ENCODE measurements at regions not wholly inside any gene's neighbourhood (a gene's known extent, or its start where the extent isn't known, plus 50 kb on each side); places are given as distances from the start of the nearest gene placed in this dataset.
A peak's percentile ranks its signal among the peaks of the same experiment; 100 is the strongest.

DNA sequence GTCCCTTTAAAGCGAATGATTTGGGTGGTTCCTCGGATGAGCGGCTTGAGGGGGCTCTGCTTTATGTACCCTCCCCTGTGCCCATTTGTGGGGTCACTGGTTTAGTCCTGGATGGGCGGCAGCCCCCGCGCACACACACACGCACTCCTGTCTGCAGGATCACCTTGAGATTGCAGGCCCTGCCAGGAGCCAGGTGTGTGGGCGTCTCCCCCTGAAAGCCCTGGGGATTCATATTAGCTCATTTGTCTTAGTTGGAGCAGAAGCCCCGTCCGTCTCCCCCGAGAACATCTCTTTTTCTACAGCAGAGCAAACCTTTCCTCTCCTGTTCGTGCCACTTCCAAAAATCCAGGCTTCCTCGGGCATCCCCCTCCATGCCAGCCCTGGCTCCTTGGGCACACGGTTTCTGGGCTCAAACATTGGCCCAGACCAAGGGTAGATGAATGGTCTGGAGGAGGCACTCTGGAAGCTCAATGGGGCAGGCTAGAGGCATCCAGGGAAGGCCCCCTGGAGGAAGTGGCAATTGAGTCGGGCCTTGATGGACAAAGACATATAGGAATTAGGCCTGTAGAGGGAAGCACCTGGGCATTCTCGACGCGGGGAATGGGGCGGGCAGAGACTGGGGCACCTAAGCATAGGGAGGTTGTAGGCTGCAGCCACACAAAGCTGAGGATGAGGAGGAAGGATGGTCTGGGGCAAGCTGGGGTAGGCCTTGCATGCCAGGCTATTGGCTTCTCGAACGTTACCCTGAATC lies 218.5 kb upstream of the GSE1 start:
- Histone ChIP-seq H4K8ac (replicated peaks; ENCODE audit: insufficient read length, low read depth, low read length) (no peak overlapping the region), H3K4me2 (ENCODE audit: insufficient read depth, insufficient read length, low read length) (no peak overlapping the region), H3K4ac (ENCODE audit: low read depth, low read length) (no peak overlapping the region), H2BK12ac (ENCODE audit: insufficient read length, low read depth, low read length) (no peak overlapping the region), H2AFZ (ENCODE audit: low read length) (no peak overlapping the region), H3K18ac (ENCODE audit: insufficient read length, low read depth, low read length) (no peak overlapping the region), H3K27ac (ENCODE audit: insufficient read length, low read depth, low read length) (no peak overlapping the region), H2BK120ac (ENCODE audit: low read depth, low read length, poor library complexity, severe bottlenecking) (no peak overlapping the region), H3K79me1 (ENCODE audit: insufficient read depth, low read depth, low read length, poor library complexity, severe bottlenecking) (no peaks in the 10 kb centered on the region), H3K79me2 (ENCODE audit: insufficient read depth, low read length) (no peaks in the 10 kb centered on the region), H4K91ac (ENCODE audit: insufficient read length, low read depth, low read length) (no peak overlapping the region), H2AK5ac (ENCODE audit: insufficient read length, low read length) (no peak overlapping the region), H4K20me1 (ENCODE audit: control insufficient read depth, insufficient read depth, insufficient read length) (no peaks in the 10 kb centered on the region), H3T11ph (ENCODE audit: low read length) (no peak overlapping the region), H3K9ac (ENCODE audit: extremely low read depth, insufficient read length, low read length) (no peak overlapping the region), H3K56ac (ENCODE audit: insufficient read length, low read depth, low read length) (no peak overlapping the region), H2BK15ac (ENCODE audit: low read depth, low read length) (no peak overlapping the region), H3K4me1 (ENCODE audit: insufficient read depth, low read length) (peaks cover 9% of the 10 kb centered on the region; the same call in 1 of the 2 replicates), H2BK20ac (ENCODE audit: low read depth, low read length, poor library complexity, severe bottlenecking) (no peak overlapping the region), H3K23ac (ENCODE audit: insufficient read length, low read depth, low read length) (no peak overlapping the region), H3K23me2 (ENCODE audit: insufficient read length, low read depth, low read length, poor library complexity, severe bottlenecking) (no peaks in the 10 kb centered on the region), H2BK5ac (ENCODE audit: insufficient read length, low read length) (no peak overlapping the region), H3K9me3 (ENCODE audit: control insufficient read depth, low read depth, low read length) (no peaks in the 10 kb centered on the region), H4K5ac (ENCODE audit: insufficient read length, low read depth, low read length) (no peak overlapping the region), H3K14ac (ENCODE audit: insufficient read depth, low read length) (no peak overlapping the region), H3K27me3 (ENCODE audit: insufficient read depth, low read length) (no peaks in the 10 kb centered on the region)
- peaks cover 36% of the 10 kb centered on the region in 2 experiments for H3K4me1 Mint-ChIP-seq
- no peak for DNase-seq
- H3K27me3 Mint-ChIP-seq (ENCODE audit: low read depth): peaks cover 12% of the 10 kb centered on the region
- no peaks in the 10 kb centered on the region; a peak in 1 of 7 replicates for H3K36me3 Mint-ChIP-seq (ENCODE audit: insufficient read depth in 1 of 3, low read depth in 3 of 3)
- H3K27ac Mint-ChIP-seq: peak overlapping the region in 1 of 3 experiments; percentile 44; a peak in 1 of 7 replicates
- H3K9me3 Mint-ChIP-seq: no peaks in the 10 kb centered on the region
- TF ChIP-seq, protein P1, sequence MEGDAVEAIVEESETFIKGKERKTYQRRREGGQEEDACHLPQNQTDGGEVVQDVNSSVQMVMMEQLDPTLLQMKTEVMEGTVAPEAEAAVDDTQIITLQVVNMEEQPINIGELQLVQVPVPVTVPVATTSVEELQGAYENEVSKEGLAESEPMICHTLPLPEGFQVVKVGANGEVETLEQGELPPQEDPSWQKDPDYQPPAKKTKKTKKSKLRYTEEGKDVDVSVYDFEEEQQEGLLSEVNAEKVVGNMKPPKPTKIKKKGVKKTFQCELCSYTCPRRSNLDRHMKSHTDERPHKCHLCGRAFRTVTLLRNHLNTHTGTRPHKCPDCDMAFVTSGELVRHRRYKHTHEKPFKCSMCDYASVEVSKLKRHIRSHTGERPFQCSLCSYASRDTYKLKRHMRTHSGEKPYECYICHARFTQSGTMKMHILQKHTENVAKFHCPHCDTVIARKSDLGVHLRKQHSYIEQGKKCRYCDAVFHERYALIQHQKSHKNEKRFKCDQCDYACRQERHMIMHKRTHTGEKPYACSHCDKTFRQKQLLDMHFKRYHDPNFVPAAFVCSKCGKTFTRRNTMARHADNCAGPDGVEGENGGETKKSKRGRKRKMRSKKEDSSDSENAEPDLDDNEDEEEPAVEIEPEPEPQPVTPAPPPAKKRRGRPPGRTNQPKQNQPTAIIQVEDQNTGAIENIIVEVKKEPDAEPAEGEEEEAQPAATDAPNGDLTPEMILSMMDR (conservative IDR thresholded peaks at IDR 0.05): peak; percentile 37; the same call in 2 of the 3 replicates
- WGBS (ENCODE audit: extremely low coverage, insufficient read length, low lambda C conversion rate): no CpG with 5 or more reads among the region's 21 CpGs
- H3K4me3 Mint-ChIP-seq: peak overlapping the region in 1 of 2 experiments; percentile 8; a peak in 1 of 5 replicates

Data from H9 (cell line).